Peyer's patch (tissue), 4 donors: ENCODE measurements at regions not wholly inside any gene's neighbourhood (a gene's known extent, or its start where the extent isn't known, plus 50 kb on each side); places are given as distances from the start of the nearest gene placed in this dataset.

Experiments used
- DNase-seq, 3 donors: peaks; one replicate each; pipeline ENCODE4 v3.0.0-alpha.2; 2017 to 2019
- H3K27ac ChIP-seq, 4 donors: fragments of 200-600 bp; sonication (generic); one replicate each; pipeline ENCODE4 v1.5.1; 2016 to 2019
- H3K27me3 ChIP-seq, 2 donors: fragments of 200-600 bp; sonication (generic); one replicate each; pipeline ENCODE4 v1.5.1; 2019
- H3K36me3 ChIP-seq, 3 donors: fragments of 200-600 bp; sonication (generic); one replicate each; pipeline ENCODE4 v1.5.1; 2016 to 2019
- H3K4me1 ChIP-seq, 4 donors: fragments of 200-600 bp; sonication (generic); one replicate each; pipeline ENCODE4 v1.5.1; 2016 to 2019
- H3K4me3 ChIP-seq, 4 donors: fragments of 200-600 bp; sonication (generic); 1 replicate in 3 of 4; 2 replicates in 1 of 4; pipeline ENCODE4 v1.5.1; 2016 to 2019; ENCODE audit warnings: mild to moderate bottlenecking in 1 of 4
- H3K9me3 ChIP-seq, 4 donors: fragments of 200-600 bp; sonication (generic); one replicate each; pipeline ENCODE4 v1.5.1; 2016 to 2019; ENCODE audit warnings: mild to moderate bottlenecking in 1 of 4
- CTCF ChIP-seq, 6 experiments: fragments of 450-650 bp in 4 of 6; fragments of 200-600 bp in 2 of 6; sonication (generic) in 1 of 6; IDR thresholded peaks; one replicate each; pipeline ENCODE4 v1.5.1; 2017 to 2019; ENCODE audit warnings: antibody characterized with exemption in 6 of 6, mild to moderate bottlenecking in 3 of 6, moderate library complexity in 1 of 6
- POLR2A ChIP-seq, 2 donors: fragments of 450-650 bp; IDR thresholded peaks; one replicate each; pipeline ENCODE4 v1.5.1; 2017; ENCODE audit warnings: antibody characterized with exemption in 2 of 2, mild to moderate bottlenecking in 2 of 2, moderate library complexity in 2 of 2

DNA sequence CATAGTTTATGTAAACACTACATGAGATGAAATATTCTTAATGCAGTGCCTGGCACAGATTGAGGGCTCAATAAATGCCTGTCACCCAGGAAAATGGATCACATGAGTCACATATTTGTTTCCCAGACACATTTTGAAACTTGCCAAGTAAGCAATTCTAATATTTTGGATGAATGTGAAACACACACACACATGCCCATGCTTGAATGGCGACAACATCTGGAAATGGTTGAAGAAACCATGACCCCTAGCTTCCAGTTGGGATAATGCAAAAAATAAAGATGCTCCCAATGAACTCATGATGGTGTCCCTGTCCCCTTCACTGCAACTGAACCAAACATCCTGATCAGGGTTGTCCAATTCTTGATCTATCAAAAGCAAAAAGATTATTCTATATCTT, 797.3 kb downstream of the XPNPEP1 start:
- Histone ChIP-seq H3K4me3 (no peak overlapping the region), H3K27me3 (no peaks in the 10 kb centered on the region), H3K27ac (no peak overlapping the region), H3K36me3 (no peaks in the 10 kb centered on the region), H3K9me3 (no peaks in the 10 kb centered on the region), H3K4me1 (no peaks in the 10 kb centered on the region)
- TF ChIP-seq CTCF (IDR thresholded peaks at IDR 0.05) (peak in 3 of 6 experiments; percentile 9 to 16 (median 16)), POLR2A (IDR thresholded peaks at IDR 0.05) (no peak)
- DNase-seq: no peak

GRCh38 chr10:109115179-109115578, 808.1 kb downstream of the XPNPEP1 start:
- Histone ChIP-seq H3K4me3 (no peak overlapping the region), H3K27ac (no peak overlapping the region), H3K4me1 (no peaks in the 10 kb centered on the region), H3K36me3 (no peaks in the 10 kb centered on the region), H3K27me3 (no peaks in the 10 kb centered on the region), H3K9me3 (no peaks in the 10 kb centered on the region)
- TF ChIP-seq POLR2A (IDR thresholded peaks at IDR 0.05): no peak
- no peak for TF ChIP-seq CTCF (IDR thresholded peaks at IDR 0.05)
- DNase-seq: no peak

- H3K4me3 ChIP-seq: no peak overlapping the region
- TF ChIP-seq CTCF (IDR thresholded peaks at IDR 0.05) (no peak), POLR2A (IDR thresholded peaks at IDR 0.05) (no peak)
- DNase-seq: no peak
- H3K27me3 ChIP-seq: no peaks in the 10 kb centered on the region
- no peak overlapping the region for H3K27ac ChIP-seq
- H3K9me3 ChIP-seq: no peaks in the 10 kb centered on the region
- no peaks in the 10 kb centered on the region for H3K4me1 ChIP-seq
- H3K36me3 ChIP-seq: no peaks in the 10 kb centered on the region
These were observed 808.7 kb downstream of the XPNPEP1 start for GRCh38 chr10:109114579-109114978.

GRCh38 chr10:109106604-109107003, 816.7 kb downstream of the XPNPEP1 start:
- Histone ChIP-seq H3K27ac (no peak overlapping the region), H3K27me3 (no peaks in the 10 kb centered on the region), H3K36me3 (no peaks in the 10 kb centered on the region), H3K4me1 (no peaks in the 10 kb centered on the region), H3K4me3 (no peak overlapping the region), H3K9me3 (no peaks in the 10 kb centered on the region)
- DNase-seq: no peak
- TF ChIP-seq CTCF (IDR thresholded peaks at IDR 0.05): no peak
- no peak for TF ChIP-seq POLR2A (IDR thresholded peaks at IDR 0.05)

DNA sequence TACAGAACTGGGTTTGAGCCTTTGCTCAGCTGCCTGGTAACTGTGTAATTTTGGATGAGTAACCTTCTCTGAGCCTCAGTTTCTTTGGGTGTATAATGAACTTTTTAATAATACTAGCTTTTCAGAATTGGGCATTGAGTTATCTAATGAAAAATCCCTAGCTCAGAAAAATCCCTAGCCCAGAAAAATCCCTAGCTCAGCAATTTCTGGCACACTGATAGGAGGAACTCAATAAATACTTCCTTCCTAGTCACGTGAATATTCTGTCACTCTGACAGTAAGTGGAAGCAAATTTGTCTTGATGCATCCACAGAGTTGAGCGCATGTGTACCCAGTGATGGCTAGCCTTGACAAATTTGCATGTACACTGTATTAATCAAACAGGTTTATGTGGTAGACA, 817.6 kb downstream of the XPNPEP1 start:
- no peaks in the 10 kb centered on the region for H3K4me1 ChIP-seq
- H3K36me3 ChIP-seq: no peaks in the 10 kb centered on the region
- TF ChIP-seq CTCF (IDR thresholded peaks at IDR 0.05) (no peak), POLR2A (IDR thresholded peaks at IDR 0.05) (no peak)
- no peak overlapping the region for H3K27ac ChIP-seq
- no peaks in the 10 kb centered on the region for H3K27me3 ChIP-seq
- no peaks in the 10 kb centered on the region for H3K9me3 ChIP-seq
- H3K4me3 ChIP-seq: no peak overlapping the region
- no peak for DNase-seq

- Histone ChIP-seq H3K4me1 (no peaks in the 10 kb centered on the region), H3K9me3 (no peaks in the 10 kb centered on the region), H3K27me3 (no peaks in the 10 kb centered on the region), H3K4me3 (no peak overlapping the region), H3K36me3 (no peaks in the 10 kb centered on the region), H3K27ac (no peak overlapping the region)
- no peak for DNase-seq
- TF ChIP-seq CTCF (IDR thresholded peaks at IDR 0.05) (no peak), POLR2A (IDR thresholded peaks at IDR 0.05) (no peak)
These were observed 818.5 kb downstream of the XPNPEP1 start for GRCh38 chr10:109104806-109105205.
